Activated CD4-positive, alpha-beta T cell treated with anti-CD3 and anti-CD28 coated beads, Interleukin-2, amount 50 U/mL, for 4 hours (primary cell): ENCODE measurements at regions not wholly inside any gene's neighbourhood (a gene's known extent, or its start where the extent isn't known, plus 50 kb on each side); places are given as distances from the start of the nearest gene placed in this dataset.
"Not testable (repeated sequence)": the region's sequence is repeated elsewhere in the genome, so short reads cannot be mapped to it uniquely, and the experiment has no call there.

Experiments used
- DNase-seq, 2 experiments: peaks; one replicate each; pipeline ENCODE4 v3.0.0-alpha.2; 2020

- DNase-seq: no peak
Measured at GRCh38 chr4:28241021-28241420, 1380.4 kb downstream of the STIM2 start.

GRCh38 chr4:28247805-28248204 is 1387.2 kb downstream of the STIM2 start:
- no peak for DNase-seq

- no peak for DNase-seq
Measured at GRCh38 chr4:28248269-28248668, 1387.6 kb downstream of the STIM2 start.

GRCh38 chr4:28250646-28251045 is 1390.0 kb downstream of the STIM2 start:
- no peak for DNase-seq

GRCh38 chr4:28251831-28252230 is 1391.2 kb downstream of the STIM2 start:
- DNase-seq: no peak

GRCh38 chr4:28254003-28254402 is 1393.4 kb downstream of the STIM2 start:
- no peak for DNase-seq

GRCh38 chr4:28256295-28256694 is 1395.7 kb downstream of the STIM2 start:
- DNase-seq: no peak

GRCh38 chr4:28259951-28260350 is 1399.3 kb downstream of the STIM2 start:
- DNase-seq: no peak

GRCh38 chr4:28267166-28267565 is 1406.5 kb downstream of the STIM2 start:
- no peak for DNase-seq

GRCh38 chr4:28269426-28269825 is 1408.8 kb downstream of the STIM2 start:
- DNase-seq: no peak

GRCh38 chr4:28277931-28278330 is 1417.3 kb downstream of the STIM2 start:
- no peak for DNase-seq

- DNase-seq: no peak
Measured at GRCh38 chr4:28278676-28279075, 1418.0 kb downstream of the STIM2 start.

GRCh38 chr4:28279249-28279648 is 1418.6 kb downstream of the STIM2 start:
- DNase-seq: no peak

GRCh38 chr4:28286266-28286665 is 1425.6 kb downstream of the STIM2 start:
- DNase-seq: not testable (repeated sequence)

- DNase-seq: no peak
Measured at GRCh38 chr4:28287831-28288233, 1427.2 kb downstream of the STIM2 start.

GRCh38 chr4:28296239-28296638 is 1435.6 kb downstream of the STIM2 start:
- no peak for DNase-seq

GRCh38 chr4:28310926-28311325 is 1450.3 kb downstream of the STIM2 start:
- DNase-seq: no peak

GRCh38 chr4:28312497-28312896 is 1451.9 kb downstream of the STIM2 start:
- not testable (repeated sequence) for DNase-seq

GRCh38 chr4:28313729-28314713 is 1453.4 kb downstream of the STIM2 start:
- DNase-seq: no peak

- DNase-seq: no peak
Measured at GRCh38 chr4:28317221-28317620, 1456.6 kb downstream of the STIM2 start.

GRCh38 chr4:28334249-28334648 is 1473.6 kb downstream of the STIM2 start:
- DNase-seq: no peak

- DNase-seq: no peak
Measured at GRCh38 chr4:28341784-28342183, 1481.1 kb downstream of the STIM2 start.

- no peak for DNase-seq
Measured at GRCh38 chr4:28350485-28350884, 1489.8 kb downstream of the STIM2 start.

GRCh38 chr4:28351102-28351501 is 1490.5 kb downstream of the STIM2 start:
- DNase-seq: no peak

GRCh38 chr4:28351826-28352225 is 1491.2 kb downstream of the STIM2 start:
- DNase-seq: no peak
